Upper lobe of left lung (tissue), 4 donors: ENCODE measurements at regions not wholly inside any gene's neighbourhood (a gene's known extent, or its start where the extent isn't known, plus 50 kb on each side); places are given as distances from the start of the nearest gene placed in this dataset.
"Not testable (repeated sequence)": the region's sequence is repeated elsewhere in the genome, so short reads cannot be mapped to it uniquely, and the experiment has no call there.

Experiments
- CTCF ChIP-seq, 6 experiments: fragments of 450-650 bp in 4 of 6; fragments of 200-600 bp in 2 of 6; sonication (generic) in 2 of 6; IDR thresholded peaks; one replicate each; pipeline ENCODE4 v1.5.1; 2016 to 2019; ENCODE audit warnings: antibody characterized with exemption in 6 of 6
- EP300 ChIP-seq, 4 donors: sonication (generic); formaldehyde crosslinking; IDR thresholded peaks; one replicate each; pipeline ENCODE4 v1.5.1; 2017; ENCODE audit warnings: antibody characterized with exemption in 4 of 4, control low read depth in 2 of 4
- POLR2A ChIP-seq, 4 donors: fragments of 450-650 bp; IDR thresholded peaks; one replicate each; pipeline ENCODE4 v1.5.1; 2016 to 2017; ENCODE audit warnings: antibody characterized with exemption in 4 of 4, mild to moderate bottlenecking in 2 of 4
- POLR2AphosphoS5 ChIP-seq, 2 donors: sonication (generic); formaldehyde crosslinking; IDR thresholded peaks; one replicate each; pipeline ENCODE4 v1.5.1; 2017; ENCODE audit warnings: antibody characterized with exemption in 2 of 2

GRCh38 chr2:110291909-110292579 is 79.7 kb upstream of the MTLN start:
- TF ChIP-seq POLR2A, CTCF, EP300, POLR2AphosphoS5 (IDR thresholded peaks at IDR 0.05): not testable (repeated sequence)
